ENCODE measurements at regions not wholly inside any gene's neighbourhood (a gene's known extent, or its start where the extent isn't known, plus 50 kb on each side); places are given as distances from the start of the nearest gene placed in this dataset.
A peak's percentile ranks its signal among the peaks of the same experiment; 100 is the strongest.

- Mint-ChIP-seq H3K36me3 (no peaks in the 10 kb centered on the region), H3K27me3 (no peaks in the 10 kb centered on the region), H3K9me3 (no peaks in the 10 kb centered on the region), H3K4me1 (peaks cover 37% of the 10 kb centered on the region), H3K4me3 (no peak overlapping the region), H3K27ac (no peak overlapping the region)
These were observed 87.6 kb upstream of the ANKRD55 start for GRCh38 chr5:56320686-56321085.

- Mint-ChIP-seq H3K9me3 (no peaks in the 10 kb centered on the region), H3K36me3 (no peaks in the 10 kb centered on the region), H3K4me1 (peaks cover 33% of the 10 kb centered on the region), H3K27ac (no peak overlapping the region), H3K27me3 (no peaks in the 10 kb centered on the region), H3K4me3 (no peak overlapping the region)
These were observed 86.5 kb upstream of the ANKRD55 start for GRCh38 chr5:56319526-56320181.

- H3K36me3 Mint-ChIP-seq: no peaks in the 10 kb centered on the region
- no peak overlapping the region for H3K27ac Mint-ChIP-seq
- no peak overlapping the region for H3K4me3 Mint-ChIP-seq
- no peaks in the 10 kb centered on the region for H3K9me3 Mint-ChIP-seq
- peaks cover 36% of the 10 kb centered on the region for H3K4me1 Mint-ChIP-seq
- H3K27me3 Mint-ChIP-seq: no peaks in the 10 kb centered on the region
These were observed 84.9 kb upstream of the ANKRD55 start for GRCh38 chr5:56317923-56318561.

- H3K27ac Mint-ChIP-seq: peak overlapping the region; percentile 79
- no peaks in the 10 kb centered on the region for H3K36me3 Mint-ChIP-seq
- no peaks in the 10 kb centered on the region for H3K9me3 Mint-ChIP-seq
- H3K4me1 Mint-ChIP-seq: peaks cover 32% of the 10 kb centered on the region
- H3K27me3 Mint-ChIP-seq: no peaks in the 10 kb centered on the region
- H3K4me3 Mint-ChIP-seq: peak overlapping the region; percentile 20
These were observed 83.3 kb upstream of the ANKRD55 start for GRCh38 chr5:56316299-56316994.

DNA sequence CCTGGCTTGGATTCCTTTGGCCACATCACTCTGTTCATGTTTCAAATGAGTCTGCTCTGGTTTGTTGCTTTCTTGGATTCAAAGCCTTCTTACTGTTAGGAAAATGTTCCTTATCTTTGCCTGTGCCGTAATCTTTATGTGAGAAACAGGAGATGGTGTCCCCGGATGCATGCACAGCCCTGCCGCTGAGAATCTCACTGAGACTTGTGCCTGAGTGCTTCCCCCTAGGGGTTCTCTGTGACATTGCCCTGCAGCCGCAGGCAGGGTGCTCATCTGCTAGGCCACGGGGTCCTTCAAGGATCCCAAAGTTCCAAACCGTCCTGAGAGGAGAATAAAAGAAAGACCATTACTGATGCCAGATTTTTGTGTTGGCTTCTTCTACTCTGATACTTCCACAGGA is 81.4 kb upstream of the ANKRD55 start:
- Mint-ChIP-seq H3K9me3 (no peaks in the 10 kb centered on the region), H3K4me3 (peak overlapping the region; percentile 8), H3K27me3 (no peaks in the 10 kb centered on the region), H3K36me3 (peaks cover 2% of the 10 kb centered on the region), H3K27ac (no peak overlapping the region), H3K4me1 (peaks cover 32% of the 10 kb centered on the region)

DNA sequence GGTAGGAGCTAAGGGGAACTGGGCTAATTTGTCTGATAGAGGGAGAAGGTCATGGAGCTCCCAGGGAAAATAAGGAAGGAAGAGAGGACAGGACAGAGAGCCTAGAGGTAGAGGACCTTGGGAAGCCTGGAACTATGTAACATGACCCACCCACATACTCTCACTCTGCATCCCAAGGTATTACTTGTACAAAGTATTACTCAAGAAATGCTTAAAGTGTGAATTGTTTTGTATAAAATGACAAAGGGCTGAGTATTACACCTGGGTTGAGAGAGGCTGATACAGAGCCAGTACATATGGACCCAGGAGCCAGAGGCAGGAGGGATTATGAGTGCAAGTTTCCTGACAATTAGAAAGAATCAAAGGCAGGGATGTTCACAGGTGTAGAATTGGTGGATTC is 80.5 kb upstream of the ANKRD55 start:
- no peaks in the 10 kb centered on the region for H3K9me3 Mint-ChIP-seq
- H3K27ac Mint-ChIP-seq: peak overlapping the region; percentile 31
- H3K4me1 Mint-ChIP-seq: peaks cover 32% of the 10 kb centered on the region
- peak overlapping the region; percentile 16 for H3K4me3 Mint-ChIP-seq
- H3K27me3 Mint-ChIP-seq: no peaks in the 10 kb centered on the region
- peaks cover 2% of the 10 kb centered on the region for H3K36me3 Mint-ChIP-seq

DNA sequence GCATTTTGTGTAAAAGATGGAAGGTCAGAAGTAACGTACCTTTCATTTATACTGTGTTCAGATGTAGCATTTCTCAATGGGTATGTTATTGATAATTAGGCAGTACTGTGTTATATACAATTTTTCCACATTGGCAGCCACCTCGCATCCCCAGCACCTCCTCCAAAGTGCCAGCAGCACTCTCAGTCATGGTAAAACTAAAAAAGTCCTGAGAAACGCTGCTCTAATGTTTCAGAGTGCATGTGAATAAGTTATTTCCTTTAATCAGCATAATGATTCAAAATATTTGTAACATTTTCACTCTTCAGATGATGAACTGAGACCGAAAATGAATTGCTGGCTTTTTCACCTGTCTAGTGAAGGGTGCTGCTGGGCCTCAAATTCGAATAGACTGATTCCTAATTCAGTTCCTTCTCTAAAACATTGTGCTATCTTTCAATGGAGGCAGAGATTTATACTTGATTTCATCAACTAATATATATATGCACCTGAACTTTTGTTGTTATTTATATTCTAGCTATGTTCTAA is 79.9 kb upstream of the ANKRD55 start:
- peaks cover 2% of the 10 kb centered on the region for H3K36me3 Mint-ChIP-seq
- H3K4me1 Mint-ChIP-seq: peaks cover 32% of the 10 kb centered on the region
- H3K27me3 Mint-ChIP-seq: no peaks in the 10 kb centered on the region
- H3K4me3 Mint-ChIP-seq: peak overlapping the region; percentile 16
- no peaks in the 10 kb centered on the region for H3K9me3 Mint-ChIP-seq
- H3K27ac Mint-ChIP-seq: peak overlapping the region; percentile 31

GRCh38 chr5:56311306-56311905 is 78.3 kb upstream of the ANKRD55 start:
- no peaks in the 10 kb centered on the region for H3K27me3 Mint-ChIP-seq
- H3K27ac Mint-ChIP-seq: no peak overlapping the region
- H3K4me3 Mint-ChIP-seq: no peak overlapping the region
- H3K4me1 Mint-ChIP-seq: peaks cover 27% of the 10 kb centered on the region
- H3K9me3 Mint-ChIP-seq: no peaks in the 10 kb centered on the region
- peaks cover 2% of the 10 kb centered on the region for H3K36me3 Mint-ChIP-seq

- Mint-ChIP-seq H3K9me3 (no peaks in the 10 kb centered on the region), H3K4me1 (peaks cover 22% of the 10 kb centered on the region), H3K27me3 (no peaks in the 10 kb centered on the region), H3K4me3 (no peak overlapping the region), H3K27ac (no peak overlapping the region), H3K36me3 (peaks cover 4% of the 10 kb centered on the region)
These were observed 77.6 kb upstream of the ANKRD55 start for GRCh38 chr5:56310711-56311204.

DNA sequence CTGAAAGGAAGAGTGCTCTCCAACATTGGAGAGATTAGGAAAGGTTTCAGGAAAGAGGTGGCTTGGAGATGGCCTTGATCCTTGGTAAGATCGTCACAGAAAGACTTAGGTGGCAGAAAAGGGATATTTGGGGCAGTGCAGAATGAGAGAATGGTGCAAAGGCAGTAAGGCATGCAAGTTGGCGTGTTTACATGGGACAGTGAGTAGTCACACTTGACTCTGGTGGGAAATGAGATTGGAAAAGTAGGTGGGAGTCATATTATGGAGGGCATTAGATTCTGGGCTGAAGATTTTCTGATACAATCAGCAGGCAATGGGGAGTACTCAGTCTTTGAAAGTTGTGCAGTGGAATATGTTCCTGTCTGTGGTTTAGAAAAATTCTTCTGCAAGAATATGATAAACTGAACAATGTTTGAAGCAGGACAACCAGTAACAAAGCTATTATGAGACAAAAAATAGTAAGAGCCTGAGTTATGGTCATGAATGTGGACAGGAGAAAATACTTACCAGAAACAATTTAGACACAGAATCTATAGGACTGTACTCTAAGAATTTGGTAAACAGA is 76.2 kb upstream of the ANKRD55 start:
- Mint-ChIP-seq H3K9me3 (no peaks in the 10 kb centered on the region), H3K27ac (no peak overlapping the region), H3K27me3 (no peaks in the 10 kb centered on the region), H3K4me3 (no peak overlapping the region), H3K36me3 (peaks cover 5% of the 10 kb centered on the region), H3K4me1 (peaks cover 15% of the 10 kb centered on the region)

GRCh38 chr5:56307714-56308333 is 74.7 kb upstream of the ANKRD55 start:
- H3K4me3 Mint-ChIP-seq: no peak overlapping the region
- peaks cover 5% of the 10 kb centered on the region for H3K36me3 Mint-ChIP-seq
- H3K9me3 Mint-ChIP-seq: no peaks in the 10 kb centered on the region
- peaks cover 4% of the 10 kb centered on the region for H3K4me1 Mint-ChIP-seq
- no peak overlapping the region for H3K27ac Mint-ChIP-seq
- H3K27me3 Mint-ChIP-seq: no peaks in the 10 kb centered on the region

DNA sequence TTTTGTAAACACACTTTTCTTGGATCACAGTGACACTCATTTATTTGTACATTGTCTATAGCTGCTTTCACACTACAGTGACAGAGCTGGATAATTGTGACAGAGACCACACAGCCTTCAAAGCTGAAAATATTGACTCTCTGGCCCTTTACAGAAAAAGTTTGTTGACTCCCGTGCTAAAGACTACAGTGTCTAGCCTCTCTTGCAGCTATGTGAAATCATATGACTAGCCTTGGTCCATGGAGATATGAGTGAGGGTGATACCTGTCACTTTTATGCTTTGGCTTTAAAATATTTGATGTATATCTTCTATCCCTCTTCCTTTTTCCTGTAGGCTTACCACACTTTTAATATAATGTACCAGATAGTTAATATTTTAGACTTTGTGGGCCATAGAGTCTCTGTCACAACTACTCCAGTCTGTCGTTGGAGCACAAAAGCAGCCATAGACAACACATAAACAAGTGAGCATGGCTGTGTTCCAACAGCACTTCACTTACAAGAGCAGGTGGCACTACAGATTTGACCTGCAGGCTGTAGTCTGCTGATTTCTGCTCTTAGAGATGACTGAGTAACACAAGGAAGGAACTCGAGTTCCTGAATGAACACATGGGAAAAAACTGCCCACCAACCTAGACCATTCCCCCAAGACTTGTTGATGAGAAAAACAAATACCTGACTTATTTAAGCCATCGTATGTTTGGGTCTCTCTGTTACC is 73.5 kb upstream of the ANKRD55 start:
- H3K27ac Mint-ChIP-seq: no peak overlapping the region
- no peaks in the 10 kb centered on the region for H3K4me1 Mint-ChIP-seq
- no peaks in the 10 kb centered on the region for H3K9me3 Mint-ChIP-seq
- H3K4me3 Mint-ChIP-seq: no peak overlapping the region
- H3K27me3 Mint-ChIP-seq: no peaks in the 10 kb centered on the region
- peaks cover 5% of the 10 kb centered on the region for H3K36me3 Mint-ChIP-seq

GRCh38 chr5:56305001-56305950 is 72.1 kb upstream of the ANKRD55 start:
- no peak overlapping the region for H3K27ac Mint-ChIP-seq
- H3K9me3 Mint-ChIP-seq: no peaks in the 10 kb centered on the region
- H3K27me3 Mint-ChIP-seq: no peaks in the 10 kb centered on the region
- no peak overlapping the region for H3K4me3 Mint-ChIP-seq
- H3K36me3 Mint-ChIP-seq: peaks cover 5% of the 10 kb centered on the region
- no peaks in the 10 kb centered on the region for H3K4me1 Mint-ChIP-seq

DNA sequence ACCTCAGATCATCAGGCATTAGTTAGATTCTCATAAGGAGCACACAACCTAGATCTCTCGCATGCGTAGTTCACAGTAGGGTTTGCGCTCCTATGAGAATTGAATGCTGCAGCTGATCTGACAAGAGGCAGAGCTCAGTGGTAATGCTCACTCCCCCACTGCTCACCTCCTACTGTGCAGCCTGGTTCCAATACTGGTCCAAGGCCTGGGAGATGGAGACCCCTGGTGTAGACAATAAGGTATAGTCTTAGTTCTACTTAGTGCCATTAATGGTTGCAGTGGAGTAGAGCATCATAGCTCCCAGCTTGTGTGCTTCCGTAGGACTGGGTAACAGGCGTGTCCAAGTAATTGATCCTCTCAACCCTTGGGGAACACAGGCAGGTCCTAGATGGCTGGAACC is 70.4 kb upstream of the ANKRD55 start:
- no peak overlapping the region for H3K4me3 Mint-ChIP-seq
- H3K36me3 Mint-ChIP-seq: peaks cover 3% of the 10 kb centered on the region
- no peak overlapping the region for H3K27ac Mint-ChIP-seq
- no peaks in the 10 kb centered on the region for H3K27me3 Mint-ChIP-seq
- H3K9me3 Mint-ChIP-seq: no peaks in the 10 kb centered on the region
- no peaks in the 10 kb centered on the region for H3K4me1 Mint-ChIP-seq

Data from activated naive CD4-positive, alpha-beta T cell treated with anti-CD3 and anti-CD28 coated beads, Interleukin-2, amount 50 U/mL, for 24 hours (primary cell).